ENCODE measurements at regions not wholly inside any gene's neighbourhood (a gene's known extent, or its start where the extent isn't known, plus 50 kb on each side); places are given as distances from the start of the nearest gene placed in this dataset.

DNA sequence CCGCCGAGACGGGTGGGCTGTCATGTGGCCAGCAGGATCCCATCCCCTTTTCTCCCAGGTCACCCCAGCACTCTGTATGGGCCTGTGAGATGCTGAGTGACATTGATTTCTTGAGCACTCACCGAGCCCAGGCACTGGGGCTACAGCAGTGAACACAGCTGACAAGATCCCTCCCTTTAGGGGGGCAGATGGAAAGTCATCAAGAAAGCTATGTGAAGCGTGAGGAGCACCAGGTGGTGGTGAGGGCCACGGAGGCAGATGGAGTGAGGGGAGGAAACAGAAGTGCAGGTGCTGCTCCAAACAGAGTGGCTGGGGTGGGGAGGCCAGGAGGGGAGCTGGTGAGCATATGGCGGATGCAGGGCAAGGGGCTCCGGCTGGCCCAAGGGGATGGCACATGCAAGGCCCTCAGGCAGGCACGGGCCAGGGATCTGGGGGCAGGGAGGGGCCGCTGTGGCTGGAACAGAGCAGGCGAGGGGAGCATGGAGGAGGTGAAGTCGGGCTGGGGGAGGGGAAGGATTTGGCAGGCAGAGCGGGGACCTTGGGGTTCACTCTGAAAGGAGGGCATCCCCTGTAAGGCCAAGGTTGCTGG lies 184.0 kb downstream of the BMP7 start:
- TF ChIP-seq ZFX (IDR thresholded peaks at IDR 0.05; ENCODE audit: borderline replicate concordance), result no peak
- TF ChIP-seq CTCF (IDR thresholded peaks at IDR 0.05), result no peak
- H3K27ac ChIP-seq, result no peak overlapping the region

DNA sequence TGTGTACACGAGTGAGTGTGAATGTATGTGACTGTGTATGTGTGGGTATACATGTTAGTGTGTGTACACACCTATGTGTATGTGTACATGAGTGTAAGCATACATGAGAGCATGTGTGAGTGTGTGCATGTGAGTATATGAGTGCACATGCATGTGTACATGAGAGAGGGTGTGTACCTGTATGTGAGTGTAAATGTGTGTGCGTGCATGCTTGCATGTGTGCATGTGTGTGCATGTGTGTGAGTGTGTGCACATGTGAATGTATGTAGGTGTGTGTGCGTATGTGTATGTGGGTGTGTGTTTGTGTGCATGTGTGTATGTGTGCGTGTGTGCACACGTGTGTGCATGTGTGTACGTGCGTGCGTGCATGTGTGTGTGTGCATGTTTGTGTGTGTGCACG lies 183.4 kb downstream of the BMP7 start:
- no peak overlapping the region for H3K27ac ChIP-seq
- TF ChIP-seq CTCF (IDR thresholded peaks at IDR 0.05), result no peak

DNA sequence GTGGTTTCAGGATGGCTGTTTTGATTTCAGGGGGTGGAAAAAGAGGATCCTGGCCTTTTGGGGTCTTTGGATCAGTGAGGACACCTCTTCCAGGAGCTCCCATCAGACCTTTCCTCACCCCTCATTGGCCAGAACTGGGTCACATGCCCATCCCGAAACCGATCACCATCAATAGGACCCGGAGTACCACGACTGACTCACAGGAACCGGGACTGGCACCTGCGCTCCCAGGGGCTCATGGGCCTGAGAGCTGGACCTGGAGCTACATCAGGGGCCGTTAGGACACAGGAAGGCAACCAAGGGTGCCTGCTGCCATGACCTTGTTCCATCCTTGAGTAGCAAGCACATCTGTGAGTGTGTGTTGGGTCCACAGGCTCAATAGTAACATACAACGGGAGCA lies 180.4 kb downstream of the BMP7 start:
- H3K27ac ChIP-seq, result no peak overlapping the region
- TF ChIP-seq CTCF (IDR thresholded peaks at IDR 0.05), result no peak
- TF ChIP-seq ZFX (IDR thresholded peaks at IDR 0.05; ENCODE audit: borderline replicate concordance), result no peak

GRCh38 chr20:57087102-57087501 lies 179.3 kb downstream of the BMP7 start:
- TF ChIP-seq ZFX (IDR thresholded peaks at IDR 0.05; ENCODE audit: borderline replicate concordance) (no peak), CTCF (IDR thresholded peaks at IDR 0.05) (no peak)
- no peak overlapping the region for H3K27ac ChIP-seq

GRCh38 chr20:57087705-57088104 lies 178.7 kb downstream of the BMP7 start:
- TF ChIP-seq CTCF (IDR thresholded peaks at IDR 0.05) (no peak), ZFX (IDR thresholded peaks at IDR 0.05; ENCODE audit: borderline replicate concordance) (no peak)
- no peak overlapping the region for H3K27ac ChIP-seq

- no peak overlapping the region for H3K27ac ChIP-seq
- no peak for TF ChIP-seq CTCF (IDR thresholded peaks at IDR 0.05)
- no peak for TF ChIP-seq ZFX (IDR thresholded peaks at IDR 0.05; ENCODE audit: borderline replicate concordance)
Measured at GRCh38 chr20:57088436-57088835, 178.0 kb downstream of the BMP7 start.

- TF ChIP-seq CTCF (IDR thresholded peaks at IDR 0.05) (peak; percentile 90), ZFX (IDR thresholded peaks at IDR 0.05; ENCODE audit: borderline replicate concordance) (no peak)
- no peak overlapping the region for H3K27ac ChIP-seq
Measured at GRCh38 chr20:57089699-57090144, 176.7 kb downstream of the BMP7 start.

Data from 22Rv1 (cell line).